PC-9 (cell line): ENCODE measurements at regions not wholly inside any gene's neighbourhood (a gene's known extent, or its start where the extent isn't known, plus 50 kb on each side); places are given as distances from the start of the nearest gene placed in this dataset.

ENCODE experiments used
- BruUV-seq: library from RNA; stranded (reverse); fragments of 400-500 nt; replicated peaks from 2 replicates; lab custom pipeline; 2021; lab: Mats Ljungman, UMichigan
- CTCF ChIA-PET: fragments of 300-600 bp; sonication (Branson Sonifier 250); formaldehyde crosslinking; loops from one replicate; lab custom pipeline; 2022; ENCODE audit warnings: antibody characterized with exemption; lab: Charles Lee
- POLR2A ChIA-PET: fragments of 300-600 bp; sonication (Branson Sonifier 250); formaldehyde crosslinking; loops from one replicate; lab custom pipeline; 2022; ENCODE audit warnings: antibody characterized with exemption; ENCODE audit not compliant: unreplicated experiment; lab: Charles Lee
- DNase-seq, 2 experiments: peaks; one replicate each; pipeline versions ENCODE4 v3.0.0 to v3.0.0-alpha.2; 2015 to 2022; ENCODE audit warnings: mixed read lengths in 1 of 2
- H2AFZ ChIP-seq: fragments of 200-600 bp; sonication (generic); 2 replicates; pipeline ENCODE4 v1.8.1; 2017; ENCODE audit warnings: antibody characterized with exemption
- H3F3A ChIP-seq: fragments of 200-600 bp; sonication (generic); 2 replicates; pipeline ENCODE4 v1.8.1; 2017; ENCODE audit warnings: antibody characterized with exemption, mild to moderate bottlenecking, low read depth; ENCODE audit not compliant: insufficient read depth
- H3K27ac ChIP-seq: fragments of 200-600 bp; sonication (generic); 2 replicates; pipeline ENCODE4 v1.6.1; 2016; ENCODE audit warnings: mixed run types
- H3K27me3 ChIP-seq: fragments of 200-600 bp; sonication (generic); 2 replicates; pipeline ENCODE4 v1.6.1; 2016; ENCODE audit warnings: low read depth, mixed run types; ENCODE audit not compliant: insufficient read depth
- H3K36me3 ChIP-seq: fragments of 200-600 bp; sonication (generic); 2 replicates; pipeline ENCODE4 v1.6.1; 2016; ENCODE audit warnings: low read depth, mixed run types
- H3K4me1 ChIP-seq: fragments of 200-600 bp; sonication (generic); replicated peaks from 2 replicates; pipeline ENCODE4 v1.6.1; 2016; ENCODE audit warnings: mixed run types; ENCODE audit not compliant: insufficient read depth
- H3K4me2 ChIP-seq: fragments of 200-600 bp; sonication (generic); 2 replicates; pipeline ENCODE4 v1.6.1; 2017; ENCODE audit warnings: mixed run types
- H3K4me3 ChIP-seq: fragments of 200-600 bp; sonication (generic); 2 replicates; pipeline ENCODE4 v1.6.1; 2016; ENCODE audit warnings: mixed run types
- H3K79me2 ChIP-seq: fragments of 200-600 bp; sonication (generic); 2 replicates; pipeline ENCODE4 v1.6.1; 2017; ENCODE audit warnings: low read depth, mixed run types
- H3K9me2 ChIP-seq: fragments of 200-600 bp; sonication (generic); 2 replicates; pipeline ENCODE4 v1.8.1; 2017; ENCODE audit warnings: mild to moderate bottlenecking; ENCODE audit not compliant: insufficient read depth
- H3K9me3 ChIP-seq: fragments of 200-600 bp; sonication (generic); 2 replicates; pipeline ENCODE4 v1.8.1; 2016; ENCODE audit warnings: low read depth; ENCODE audit not compliant: insufficient read depth
- H4K20me1 ChIP-seq: fragments of 200-600 bp; sonication (generic); 2 replicates; pipeline ENCODE4 v1.8.1; 2017; ENCODE audit not compliant: insufficient read depth
- CTCF ChIP-seq: fragments of 200-600 bp; sonication (generic); conservative IDR thresholded peaks from 2 replicates; pipeline ENCODE4 v1.6.1; 2017; ENCODE audit warnings: mixed run types, antibody characterized with exemption, mild to moderate bottlenecking, moderate library complexity
- EZH2 ChIP-seq: fragments of 200-600 bp; sonication (generic); IDR thresholded peaks from 2 replicates; pipeline ENCODE4 v1.8.0; 2017; ENCODE audit warnings: antibody characterized with exemption, low read depth
- intact Hi-C: fragments of 100-400 bp; cut with micrococcal nuclease; formaldehyde crosslinking; loops from one replicate; pipeline ENCODE4 v1.10.0; 2022; ENCODE audit not compliant: unreplicated experiment

- no TSS peak for BruUV-seq
- no peak for DNase-seq
- no peaks in the 10 kb centered on the region for H3K36me3 ChIP-seq
- H3K9me2 ChIP-seq: no peaks in the 10 kb centered on the region; the same call in 1 of the 2 replicates
- H3K79me2 ChIP-seq: no peaks in the 10 kb centered on the region
- H4K20me1 ChIP-seq: no peaks in the 10 kb centered on the region
- ChIA-PET CTCF (no interaction called here), POLR2A (no interaction called here)
- H3K27ac ChIP-seq: no peak overlapping the region
- H3K27me3 ChIP-seq: 0 out of 2 replicates have a peak, but pooled peaks cover 4% of the 10 kb centered on the region
- H3K4me3 ChIP-seq: no peak overlapping the region
- H3F3A ChIP-seq: no peaks in the 10 kb centered on the region
- H2AFZ ChIP-seq: no peak overlapping the region
- intact Hi-C loops: no loop called here
- H3K9me3 ChIP-seq: no peaks in the 10 kb centered on the region
- no peak overlapping the region for H3K4me2 ChIP-seq
- TF ChIP-seq CTCF (no peak), EZH2 (no peak)
- no peaks in the 10 kb centered on the region for H3K4me1 ChIP-seq
Observed at GRCh38 chr5:161235569-161235968, 311.0 kb downstream of the GABRB2 start.

GRCh38 chr5:161233553-161233952, 313.0 kb downstream of the GABRB2 start:
- Histone ChIP-seq H3K4me2 (no peak overlapping the region), H3K9me2 (no peaks in the 10 kb centered on the region; the same call in 1 of the 2 replicates), H3K79me2 (no peaks in the 10 kb centered on the region), H3K27ac (no peak overlapping the region), H3K9me3 (no peaks in the 10 kb centered on the region), H3K27me3 (no peaks in the 10 kb centered on the region), H3K4me3 (no peak overlapping the region), H2AFZ (no peak overlapping the region), H3F3A (no peaks in the 10 kb centered on the region), H4K20me1 (no peaks in the 10 kb centered on the region), H3K4me1 (no peaks in the 10 kb centered on the region), H3K36me3 (no peaks in the 10 kb centered on the region)
- ChIA-PET CTCF (no interaction called here), POLR2A (no interaction called here)
- no peak for DNase-seq
- TF ChIP-seq EZH2: no peak
- TF ChIP-seq CTCF: no peak
- intact Hi-C loops: no loop called here
- BruUV-seq: no TSS peak

- DNase-seq: no peak
- Histone ChIP-seq H3K4me2 (no peak overlapping the region), H3F3A (no peaks in the 10 kb centered on the region), H3K79me2 (no peaks in the 10 kb centered on the region), H3K36me3 (no peaks in the 10 kb centered on the region), H3K4me1 (no peaks in the 10 kb centered on the region), H3K27me3 (no peaks in the 10 kb centered on the region), H3K27ac (no peak overlapping the region), H2AFZ (no peak overlapping the region), H3K4me3 (no peak overlapping the region), H4K20me1 (no peaks in the 10 kb centered on the region), H3K9me2 (0 out of 2 replicates have a peak, but pooled peaks cover 8% of the 10 kb centered on the region), H3K9me3 (no peaks in the 10 kb centered on the region)
- BruUV-seq: no TSS peak
- TF ChIP-seq EZH2: no peak
- no peak for TF ChIP-seq CTCF
- intact Hi-C loops: no loop called here
- ChIA-PET POLR2A (no interaction called here), CTCF (no interaction called here)
Observed at GRCh38 chr5:161230221-161230620, 316.3 kb downstream of the GABRB2 start.
